NOMO-1 treated with DMSO at 0.1 percent for 48 hours (cell line): ENCODE measurements at regions not wholly inside any gene's neighbourhood (a gene's known extent, or its start where the extent isn't known, plus 50 kb on each side); places are given as distances from the start of the nearest gene placed in this dataset.

Source experiments
- DNase-seq: peaks from one replicate; lab custom pipeline; 2025; ENCODE audit not compliant: unreplicated experiment; lab: John Stamatoyannopoulos, UW

- DNase-seq: no peak
These were observed 766.3 kb downstream of the SLC4A3 start for GRCh38 chr2:220393711-220394110.

GRCh38 chr2:220394433-220394832, 767.0 kb downstream of the SLC4A3 start:
- no peak for DNase-seq

- DNase-seq: no peak
These were observed 768.9 kb downstream of the SLC4A3 start for GRCh38 chr2:220396287-220396686.

- no peak for DNase-seq
These were observed 782.9 kb downstream of the SLC4A3 start for GRCh38 chr2:220410296-220410695.

- no peak for DNase-seq
These were observed 790.1 kb downstream of the SLC4A3 start for GRCh38 chr2:220417503-220417902.

GRCh38 chr2:220419647-220420046, 792.2 kb downstream of the SLC4A3 start:
- DNase-seq: no peak

GRCh38 chr2:220420820-220421219, 793.4 kb downstream of the SLC4A3 start:
- DNase-seq: no peak

- no peak for DNase-seq
These were observed 795.2 kb downstream of the SLC4A3 start for GRCh38 chr2:220422676-220423075.

GRCh38 chr2:220424561-220424960, 797.1 kb downstream of the SLC4A3 start:
- DNase-seq: no peak

GRCh38 chr2:220432645-220433044, 805.2 kb downstream of the SLC4A3 start:
- peak; percentile 4 for DNase-seq

- no peak for DNase-seq
These were observed 805.7 kb downstream of the SLC4A3 start for GRCh38 chr2:220433131-220433530.

- DNase-seq: no peak
These were observed 807.0 kb downstream of the SLC4A3 start for GRCh38 chr2:220434385-220434784.

- DNase-seq: no peak
These were observed 810.5 kb downstream of the SLC4A3 start for GRCh38 chr2:220437938-220438337.

GRCh38 chr2:220440731-220441130, 813.3 kb downstream of the SLC4A3 start:
- no peak for DNase-seq

- no peak for DNase-seq
These were observed 814.0 kb downstream of the SLC4A3 start for GRCh38 chr2:220441404-220441803.

- DNase-seq: no peak
These were observed 814.6 kb downstream of the SLC4A3 start for GRCh38 chr2:220442012-220442411.

GRCh38 chr2:220445429-220446105, 818.1 kb downstream of the SLC4A3 start:
- DNase-seq: no peak

GRCh38 chr2:220446106-220446712, 818.8 kb downstream of the SLC4A3 start:
- no peak for DNase-seq

GRCh38 chr2:220450846-220451245, 823.4 kb downstream of the SLC4A3 start:
- no peak for DNase-seq

GRCh38 chr2:220451438-220451837, 824.0 kb downstream of the SLC4A3 start:
- DNase-seq: no peak

- DNase-seq: no peak
These were observed 825.1 kb downstream of the SLC4A3 start for GRCh38 chr2:220452561-220452960.

- DNase-seq: no peak
These were observed 828.0 kb downstream of the SLC4A3 start for GRCh38 chr2:220455351-220455990.
